HT1080 (cell line): ENCODE measurements at regions not wholly inside any gene's neighbourhood (a gene's known extent, or its start where the extent isn't known, plus 50 kb on each side); places are given as distances from the start of the nearest gene placed in this dataset.
"Not testable (repeated sequence)": the region's sequence is repeated elsewhere in the genome, so short reads cannot be mapped to it uniquely, and the experiment has no call there.

Experiments used
- DNase-seq: peaks from one replicate; pipeline ENCODE4 v3.0.0-alpha.2; 2015; ENCODE audit warnings: low read depth

GRCh38 chr2:90291168-90291883 is 1599.9 kb downstream of the RPIA start:
- DNase-seq: not testable (repeated sequence)

GRCh38 chr2:90291934-90292333 is 1600.5 kb downstream of the RPIA start:
- not testable (repeated sequence) for DNase-seq

GRCh38 chr2:90292451-90292850 is 1601.0 kb downstream of the RPIA start:
- not testable (repeated sequence) for DNase-seq

GRCh38 chr2:90293224-90293623 is 1601.8 kb downstream of the RPIA start:
- DNase-seq: not testable (repeated sequence)

- DNase-seq: not testable (repeated sequence)
Measured at GRCh38 chr2:90293806-90294205, 1602.3 kb downstream of the RPIA start.

- DNase-seq: not testable (repeated sequence)
Measured at GRCh38 chr2:90295036-90295750, 1603.7 kb downstream of the RPIA start.

- not testable (repeated sequence) for DNase-seq
Measured at GRCh38 chr2:90296484-90296777, 1605.0 kb downstream of the RPIA start.

- not testable (repeated sequence) for DNase-seq
Measured at GRCh38 chr2:90297701-90298100, 1606.2 kb downstream of the RPIA start.

- DNase-seq: not testable (repeated sequence)
Measured at GRCh38 chr2:90298126-90298755, 1606.8 kb downstream of the RPIA start.

GRCh38 chr2:90298983-90299382 is 1607.5 kb downstream of the RPIA start:
- not testable (repeated sequence) for DNase-seq

- not testable (repeated sequence) for DNase-seq
Measured at GRCh38 chr2:90322982-90323381, 1631.5 kb downstream of the RPIA start.

- not testable (repeated sequence) for DNase-seq
Measured at GRCh38 chr2:90323612-90324558, 1632.4 kb downstream of the RPIA start.

- not testable (repeated sequence) for DNase-seq
Measured at GRCh38 chr2:90324672-90325071, 1633.2 kb downstream of the RPIA start.

GRCh38 chr2:90325796-90326353 is 1634.4 kb downstream of the RPIA start:
- not testable (repeated sequence) for DNase-seq

GRCh38 chr2:90355546-90355945 is 1664.1 kb downstream of the RPIA start:
- DNase-seq: not testable (repeated sequence)

GRCh38 chr2:90359344-90359743 is 1667.9 kb downstream of the RPIA start:
- DNase-seq: not testable (repeated sequence)

GRCh38 chr2:90359887-90360730 is 1668.6 kb downstream of the RPIA start:
- DNase-seq: not testable (repeated sequence)

GRCh38 chr2:90360731-90361035 is 1669.2 kb downstream of the RPIA start:
- DNase-seq: not testable (repeated sequence)
